DOHH2 (cell line): ENCODE measurements at regions not wholly inside any gene's neighbourhood (a gene's known extent, or its start where the extent isn't known, plus 50 kb on each side); places are given as distances from the start of the nearest gene placed in this dataset.

Experiments
- EZH2phosphoT487 ChIP-seq: fragments of 200-600 bp; sonication (generic); IDR thresholded peaks from 2 replicates; pipeline ENCODE4 v1.6.1; 2017; ENCODE audit warnings: borderline replicate concordance, mild to moderate bottlenecking, antibody characterized with exemption, low read length, moderate library complexity, mixed read lengths
- TF ChIP-seq, protein P1 (sequence below): fragments of 200-600 bp; sonication (generic); IDR thresholded peaks from one replicate; pipeline ENCODE4 v1.5.1; 2014; ENCODE audit warnings: antibody characterized with exemption, mild to moderate bottlenecking, low read depth, low read length; ENCODE audit not compliant: poor library complexity, severe bottlenecking

DNA sequence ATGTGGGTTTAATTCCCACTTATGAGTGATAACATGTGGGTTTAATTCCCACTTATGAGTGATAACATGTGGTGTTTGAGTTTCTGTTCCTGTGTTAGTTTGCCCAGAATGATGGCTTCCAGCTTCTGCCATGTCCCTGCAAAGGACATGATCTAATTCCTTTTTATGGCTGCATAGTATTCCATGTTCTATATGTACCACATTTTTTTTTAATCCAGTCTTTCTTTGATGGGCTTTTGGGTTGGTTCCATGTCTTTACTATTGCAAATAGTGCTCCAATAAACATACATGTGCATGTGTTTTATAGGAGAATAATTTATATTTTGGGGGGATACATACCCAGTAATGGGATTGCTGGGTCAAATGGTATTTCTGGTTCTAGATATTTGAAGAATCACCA, 317.8 kb downstream of the MMUT start:
- no peak for TF ChIP-seq EZH2phosphoT487
- TF ChIP-seq, protein P1, sequence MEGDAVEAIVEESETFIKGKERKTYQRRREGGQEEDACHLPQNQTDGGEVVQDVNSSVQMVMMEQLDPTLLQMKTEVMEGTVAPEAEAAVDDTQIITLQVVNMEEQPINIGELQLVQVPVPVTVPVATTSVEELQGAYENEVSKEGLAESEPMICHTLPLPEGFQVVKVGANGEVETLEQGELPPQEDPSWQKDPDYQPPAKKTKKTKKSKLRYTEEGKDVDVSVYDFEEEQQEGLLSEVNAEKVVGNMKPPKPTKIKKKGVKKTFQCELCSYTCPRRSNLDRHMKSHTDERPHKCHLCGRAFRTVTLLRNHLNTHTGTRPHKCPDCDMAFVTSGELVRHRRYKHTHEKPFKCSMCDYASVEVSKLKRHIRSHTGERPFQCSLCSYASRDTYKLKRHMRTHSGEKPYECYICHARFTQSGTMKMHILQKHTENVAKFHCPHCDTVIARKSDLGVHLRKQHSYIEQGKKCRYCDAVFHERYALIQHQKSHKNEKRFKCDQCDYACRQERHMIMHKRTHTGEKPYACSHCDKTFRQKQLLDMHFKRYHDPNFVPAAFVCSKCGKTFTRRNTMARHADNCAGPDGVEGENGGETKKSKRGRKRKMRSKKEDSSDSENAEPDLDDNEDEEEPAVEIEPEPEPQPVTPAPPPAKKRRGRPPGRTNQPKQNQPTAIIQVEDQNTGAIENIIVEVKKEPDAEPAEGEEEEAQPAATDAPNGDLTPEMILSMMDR: no peak
